Vagina (tissue), 2 donors: ENCODE measurements at regions not wholly inside any gene's neighbourhood (a gene's known extent, or its start where the extent isn't known, plus 50 kb on each side); places are given as distances from the start of the nearest gene placed in this dataset.

Experiments used
- DNase-seq, 2 donors: peaks; one replicate each; pipeline ENCODE4 v3.0.0-alpha.2; 2017; ENCODE audit errors: extremely low spot score in 2 of 2
- H3K27ac ChIP-seq: fragments of 200-600 bp; sonication (generic); one replicate; pipeline ENCODE4 v1.5.1; 2019
- H3K27me3 ChIP-seq: fragments of 200-600 bp; sonication (generic); one replicate; pipeline ENCODE4 v1.5.1; 2019
- H3K36me3 ChIP-seq, 2 donors: fragments of 200-600 bp; sonication (generic); one replicate each; pipeline ENCODE4 v1.5.1; 2017 to 2019
- H3K4me1 ChIP-seq: fragments of 200-600 bp; sonication (generic); one replicate; pipeline ENCODE4 v1.5.1; 2019
- H3K4me3 ChIP-seq, 2 donors: fragments of 200-600 bp; sonication (generic); 1 replicate in 1 of 2; 2 replicates in 1 of 2; pipeline ENCODE4 v1.5.1; 2016 to 2019
- H3K9me3 ChIP-seq: fragments of 200-600 bp; sonication (generic); one replicate; pipeline ENCODE4 v1.5.1; 2019
- POLR2A ChIP-seq, 2 donors: fragments of 450-650 bp; IDR thresholded peaks; one replicate each; pipeline ENCODE4 v1.6.1; 2017; ENCODE audit warnings: antibody characterized with exemption in 2 of 2, mild to moderate bottlenecking in 2 of 2, moderate library complexity in 2 of 2
- POLR2AphosphoS5 ChIP-seq, 2 donors: sonication (generic); formaldehyde crosslinking; IDR thresholded peaks; one replicate each; pipeline ENCODE4 v1.9.0; 2017; ENCODE audit warnings: antibody characterized with exemption in 2 of 2, mild to moderate bottlenecking in 2 of 2, low read depth in 1 of 2; ENCODE audit not compliant: insufficient read depth in 1 of 2
- intact Hi-C: fragments of 100-400 bp; cut with DNase I; formaldehyde crosslinking; loops from one replicate; pipeline ENCODE4 v1.15.1; 2023
- TF ChIP-seq, protein P1 (sequence below), 3 experiments: fragments of 450-650 bp in 2 of 3; fragments of 200-600 bp in 1 of 3; sonication (generic) in 1 of 3; IDR thresholded peaks; one replicate each; pipeline ENCODE4 v1.5.1; 2017 to 2019; ENCODE audit warnings: antibody characterized with exemption in 3 of 3, mild to moderate bottlenecking in 2 of 3, moderate library complexity in 2 of 3

DNA sequence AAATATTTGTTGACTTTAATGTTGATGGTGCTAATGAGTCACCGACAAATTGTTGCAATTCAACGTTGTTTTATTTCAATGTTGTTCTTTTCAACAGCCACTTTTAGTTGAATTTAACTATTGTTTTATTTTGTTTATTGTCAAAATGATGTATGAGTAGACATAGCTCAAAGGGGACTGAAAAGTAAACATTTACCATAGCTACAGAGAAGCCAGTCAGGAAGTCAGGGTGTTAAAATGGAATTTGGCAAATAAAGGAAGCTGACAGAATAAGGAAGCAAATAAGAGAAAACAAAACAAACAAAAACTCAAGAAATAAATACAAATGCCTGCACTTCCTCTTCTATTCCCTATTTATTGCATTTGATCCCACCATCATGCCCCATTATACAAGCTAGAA lies 648.4 kb upstream of the HTR2C start:
- intact Hi-C loops: no loop called here
- Histone ChIP-seq H3K4me3 (no peak overlapping the region), H3K27me3 (no peaks in the 10 kb centered on the region), H3K27ac (no peak overlapping the region), H3K9me3 (no peaks in the 10 kb centered on the region), H3K4me1 (no peaks in the 10 kb centered on the region), H3K36me3 (no peaks in the 10 kb centered on the region)
- DNase-seq: no peak
- TF ChIP-seq, protein P1, sequence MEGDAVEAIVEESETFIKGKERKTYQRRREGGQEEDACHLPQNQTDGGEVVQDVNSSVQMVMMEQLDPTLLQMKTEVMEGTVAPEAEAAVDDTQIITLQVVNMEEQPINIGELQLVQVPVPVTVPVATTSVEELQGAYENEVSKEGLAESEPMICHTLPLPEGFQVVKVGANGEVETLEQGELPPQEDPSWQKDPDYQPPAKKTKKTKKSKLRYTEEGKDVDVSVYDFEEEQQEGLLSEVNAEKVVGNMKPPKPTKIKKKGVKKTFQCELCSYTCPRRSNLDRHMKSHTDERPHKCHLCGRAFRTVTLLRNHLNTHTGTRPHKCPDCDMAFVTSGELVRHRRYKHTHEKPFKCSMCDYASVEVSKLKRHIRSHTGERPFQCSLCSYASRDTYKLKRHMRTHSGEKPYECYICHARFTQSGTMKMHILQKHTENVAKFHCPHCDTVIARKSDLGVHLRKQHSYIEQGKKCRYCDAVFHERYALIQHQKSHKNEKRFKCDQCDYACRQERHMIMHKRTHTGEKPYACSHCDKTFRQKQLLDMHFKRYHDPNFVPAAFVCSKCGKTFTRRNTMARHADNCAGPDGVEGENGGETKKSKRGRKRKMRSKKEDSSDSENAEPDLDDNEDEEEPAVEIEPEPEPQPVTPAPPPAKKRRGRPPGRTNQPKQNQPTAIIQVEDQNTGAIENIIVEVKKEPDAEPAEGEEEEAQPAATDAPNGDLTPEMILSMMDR (IDR thresholded peaks at IDR 0.05): no peak
- no peak for TF ChIP-seq POLR2A (IDR thresholded peaks at IDR 0.05)
- no peak for TF ChIP-seq POLR2AphosphoS5 (IDR thresholded peaks at IDR 0.05; ENCODE audit: insufficient read depth in 1 of 2, low read depth in 1 of 2)

DNA sequence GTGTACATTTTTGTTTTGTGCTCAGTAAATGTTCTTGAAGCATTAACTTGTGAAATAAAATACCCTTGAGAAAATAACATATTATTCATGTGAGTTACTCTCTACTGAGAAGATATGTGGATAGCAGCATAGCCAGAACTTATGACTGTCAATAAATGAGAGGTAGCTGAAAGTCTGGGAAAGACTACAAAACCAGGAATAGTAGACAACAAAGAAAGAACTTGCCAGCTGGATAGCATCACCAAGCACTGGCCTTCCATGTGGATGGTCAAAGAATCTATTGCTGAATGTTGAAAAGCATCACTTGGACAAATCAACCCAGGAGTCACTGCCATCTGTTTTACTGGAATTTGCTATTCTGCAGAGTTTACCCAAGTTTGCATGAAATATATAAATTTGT lies 650.0 kb upstream of the HTR2C start:
- Histone ChIP-seq H3K4me3 (no peak overlapping the region), H3K36me3 (no peaks in the 10 kb centered on the region), H3K27me3 (no peaks in the 10 kb centered on the region), H3K4me1 (no peaks in the 10 kb centered on the region), H3K27ac (no peak overlapping the region), H3K9me3 (no peaks in the 10 kb centered on the region)
- no peak for DNase-seq
- intact Hi-C loops: no loop called here
- TF ChIP-seq POLR2A (IDR thresholded peaks at IDR 0.05) (no peak), POLR2AphosphoS5 (IDR thresholded peaks at IDR 0.05; ENCODE audit: insufficient read depth in 1 of 2, low read depth in 1 of 2) (no peak)

DNA sequence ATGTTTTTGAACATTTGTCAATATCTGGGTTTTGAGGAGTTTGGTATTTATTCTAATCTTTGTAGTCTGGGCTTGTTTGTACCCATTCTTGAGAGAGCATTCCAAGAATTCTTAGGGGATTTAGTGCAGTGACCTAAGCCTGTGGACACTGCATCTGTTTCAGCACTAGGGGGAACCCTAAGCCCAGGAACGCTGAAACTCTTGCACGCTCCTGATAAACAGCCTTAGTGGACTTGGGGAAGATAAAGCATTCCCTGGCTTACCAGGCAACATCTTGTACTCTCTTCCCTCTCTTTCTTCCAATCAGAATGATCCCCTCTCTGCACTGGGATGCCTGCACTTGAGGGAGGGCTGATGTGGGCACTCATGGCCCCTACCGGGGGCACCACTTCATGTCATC lies 654.9 kb upstream of the HTR2C start:
- Histone ChIP-seq H3K36me3 (no peaks in the 10 kb centered on the region), H3K9me3 (no peaks in the 10 kb centered on the region), H3K27ac (no peak overlapping the region), H3K4me1 (no peaks in the 10 kb centered on the region), H3K4me3 (no peak overlapping the region), H3K27me3 (no peaks in the 10 kb centered on the region)
- no peak for DNase-seq
- TF ChIP-seq, protein P1 (IDR thresholded peaks at IDR 0.05): no peak
- TF ChIP-seq POLR2A (IDR thresholded peaks at IDR 0.05) (no peak), POLR2AphosphoS5 (IDR thresholded peaks at IDR 0.05; ENCODE audit: insufficient read depth in 1 of 2, low read depth in 1 of 2) (no peak)
- intact Hi-C loops: no loop called here

DNA sequence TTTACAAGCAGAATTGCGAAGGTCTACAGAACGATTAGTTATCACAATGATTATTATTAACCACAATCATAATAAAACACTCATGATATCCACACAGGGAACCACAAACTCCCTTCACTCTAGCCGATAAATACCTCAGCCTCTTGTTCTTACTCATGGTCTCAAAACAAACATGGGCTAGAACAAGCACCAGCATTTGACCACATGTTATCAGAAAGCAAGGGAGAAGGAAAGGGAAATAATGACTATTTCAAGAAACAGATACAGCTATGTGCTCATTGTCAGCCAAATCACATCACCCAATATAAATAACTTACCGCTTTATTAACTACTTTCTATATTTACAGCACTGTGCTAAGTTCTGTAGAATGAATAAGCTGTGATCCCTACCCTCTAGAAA lies 663.2 kb upstream of the HTR2C start:
- H3K9me3 ChIP-seq: no peaks in the 10 kb centered on the region
- DNase-seq: no peak
- TF ChIP-seq, protein P1 (IDR thresholded peaks at IDR 0.05): no peak
- no peak for TF ChIP-seq POLR2AphosphoS5 (IDR thresholded peaks at IDR 0.05; ENCODE audit: insufficient read depth in 1 of 2, low read depth in 1 of 2)
- no peak for TF ChIP-seq POLR2A (IDR thresholded peaks at IDR 0.05)
- no peaks in the 10 kb centered on the region for H3K36me3 ChIP-seq
- H3K27me3 ChIP-seq: no peaks in the 10 kb centered on the region
- intact Hi-C loops: no loop called here
- H3K4me1 ChIP-seq: no peaks in the 10 kb centered on the region
- H3K4me3 ChIP-seq: no peak overlapping the region
- H3K27ac ChIP-seq: no peak overlapping the region

DNA sequence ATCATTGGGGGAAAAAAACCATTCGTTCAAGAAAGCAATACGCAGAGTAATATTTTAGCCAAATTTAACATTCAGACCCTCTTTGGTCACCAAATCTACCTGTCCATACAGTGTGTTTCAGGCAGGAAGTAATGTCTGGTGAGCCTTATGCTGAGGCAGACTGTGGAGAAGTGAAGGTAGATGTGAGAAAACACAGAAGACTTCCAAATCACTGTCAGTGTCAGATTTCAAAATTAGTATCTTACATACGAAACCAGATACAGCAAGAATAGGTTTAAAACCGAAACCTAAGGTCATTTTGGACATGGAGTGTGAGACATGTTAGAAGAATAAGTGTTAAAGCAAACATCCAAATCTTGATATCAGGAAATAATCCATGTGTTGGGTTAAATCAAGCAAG lies 664.5 kb upstream of the HTR2C start:
- H3K27me3 ChIP-seq: no peaks in the 10 kb centered on the region
- no peaks in the 10 kb centered on the region for H3K4me1 ChIP-seq
- DNase-seq: no peak
- H3K9me3 ChIP-seq: no peaks in the 10 kb centered on the region
- no peaks in the 10 kb centered on the region for H3K36me3 ChIP-seq
- no peak for TF ChIP-seq POLR2AphosphoS5 (IDR thresholded peaks at IDR 0.05; ENCODE audit: insufficient read depth in 1 of 2, low read depth in 1 of 2)
- TF ChIP-seq POLR2A (IDR thresholded peaks at IDR 0.05): no peak
- TF ChIP-seq, protein P1 (IDR thresholded peaks at IDR 0.05): no peak
- H3K27ac ChIP-seq: no peak overlapping the region
- no peak overlapping the region for H3K4me3 ChIP-seq
- intact Hi-C loops: no loop called here

DNA sequence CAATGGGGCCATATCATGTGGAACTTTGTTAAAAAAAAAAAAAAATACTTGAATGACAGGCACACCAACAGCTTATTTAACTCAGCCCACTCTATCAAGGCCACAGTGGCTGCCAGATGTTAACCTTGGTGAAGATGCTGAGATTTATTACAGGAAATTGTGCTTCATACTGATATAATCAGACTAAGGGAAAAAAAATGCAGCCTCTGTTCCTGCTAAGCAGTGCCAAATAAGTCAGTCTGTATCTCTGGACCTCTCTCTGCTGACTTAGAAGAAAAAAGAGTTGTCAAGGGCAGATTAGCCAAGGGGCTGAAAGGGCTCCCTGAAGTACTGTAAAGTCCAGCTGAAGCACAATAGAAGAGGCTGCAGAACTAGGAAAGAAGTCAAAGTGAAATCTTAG lies 677.7 kb upstream of the HTR2C start:
- Histone ChIP-seq H3K4me1 (no peaks in the 10 kb centered on the region), H3K4me3 (no peak overlapping the region), H3K9me3 (no peaks in the 10 kb centered on the region), H3K27me3 (no peaks in the 10 kb centered on the region), H3K36me3 (no peaks in the 10 kb centered on the region), H3K27ac (no peak overlapping the region)
- DNase-seq: no peak
- intact Hi-C loops: no loop called here
- TF ChIP-seq, protein P1 (IDR thresholded peaks at IDR 0.05): no peak
- TF ChIP-seq POLR2AphosphoS5 (IDR thresholded peaks at IDR 0.05; ENCODE audit: insufficient read depth in 1 of 2, low read depth in 1 of 2) (no peak), POLR2A (IDR thresholded peaks at IDR 0.05) (no peak)
